T-helper 2 cell treated with Interferon-gamma antibody and Interleukin-4, amounts not matched to agents 5 μg/mL and 100 μg/mL, for 36 hours (primary cell): ENCODE measurements at regions not wholly inside any gene's neighbourhood (a gene's known extent, or its start where the extent isn't known, plus 50 kb on each side); places are given as distances from the start of the nearest gene placed in this dataset.
"Not testable (repeated sequence)": the region's sequence is repeated elsewhere in the genome, so short reads cannot be mapped to it uniquely, and the experiment has no call there.

Source experiments
- DNase-seq: peaks from one replicate; pipeline ENCODE4 v3.0.0; 2021; ENCODE audit warnings: low spot score
- H3K27ac Mint-ChIP-seq: one replicate; pipeline ENCODE4 v1.8.0; 2021; ENCODE audit warnings: mild to moderate bottlenecking, mixed read lengths
- H3K27me3 Mint-ChIP-seq: one replicate; pipeline ENCODE4 v1.8.0; 2021; ENCODE audit warnings: low read depth, mixed read lengths
- H3K36me3 Mint-ChIP-seq: one replicate; pipeline ENCODE4 v1.8.0; 2021; ENCODE audit warnings: low read depth, mixed read lengths
- H3K4me1 Mint-ChIP-seq: one replicate; pipeline ENCODE4 v1.8.0; 2021; ENCODE audit warnings: low read depth, mixed read lengths
- H3K4me3 Mint-ChIP-seq: one replicate; pipeline ENCODE4 v1.8.0; 2022; ENCODE audit warnings: mild to moderate bottlenecking, moderate library complexity, mixed read lengths
- H3K9me3 Mint-ChIP-seq: one replicate; pipeline ENCODE4 v1.8.0; 2021; ENCODE audit warnings: mixed read lengths

DNA sequence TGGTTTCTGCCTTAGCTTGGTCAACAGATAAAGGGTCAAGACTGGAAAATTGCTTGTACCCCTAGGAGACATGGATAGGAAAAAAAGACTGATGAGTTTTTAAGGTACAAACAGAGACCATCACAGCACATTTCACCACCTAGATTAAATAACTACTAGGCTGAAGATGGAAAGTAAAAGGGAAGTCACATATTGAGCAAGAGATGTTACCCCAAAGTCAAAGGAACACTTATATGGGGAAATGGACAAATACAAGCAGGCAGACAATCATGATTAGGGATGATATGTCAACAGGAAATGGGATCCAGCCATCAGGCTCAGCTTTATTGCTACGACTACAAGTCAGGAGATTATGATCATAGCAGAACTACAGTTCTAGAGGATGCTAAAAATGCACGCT is 1643.1 kb upstream of the CELF4 start:
- H3K4me3 Mint-ChIP-seq, result no peak overlapping the region
- H3K36me3 Mint-ChIP-seq, result no peaks in the 10 kb centered on the region
- no peak for DNase-seq
- H3K27me3 Mint-ChIP-seq, result no peaks in the 10 kb centered on the region
- H3K27ac Mint-ChIP-seq, result no peak overlapping the region
- no peaks in the 10 kb centered on the region for H3K4me1 Mint-ChIP-seq
- peaks cover 19% of the 10 kb centered on the region for H3K9me3 Mint-ChIP-seq

DNA sequence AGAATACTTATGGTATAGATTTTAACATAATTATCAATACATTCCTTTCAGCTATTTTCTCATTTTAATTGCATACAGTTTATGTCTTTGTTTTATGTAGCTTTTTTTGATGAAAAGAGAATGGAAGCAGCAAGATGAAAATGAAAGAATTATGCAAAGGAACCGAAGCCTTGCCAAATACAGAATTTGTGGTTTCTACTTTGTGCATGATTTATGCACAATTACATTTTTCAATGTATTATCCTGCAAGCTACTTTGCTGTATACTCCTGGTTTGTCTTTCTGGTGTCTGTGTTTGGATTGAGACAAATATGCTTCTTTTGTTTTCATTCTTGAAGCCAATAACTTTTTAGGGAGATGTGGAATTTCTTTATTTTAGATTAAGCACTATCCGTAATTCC is 1642.6 kb upstream of the CELF4 start:
- Mint-ChIP-seq H3K27me3 (no peaks in the 10 kb centered on the region), H3K27ac (no peak overlapping the region), H3K4me1 (no peaks in the 10 kb centered on the region), H3K9me3 (peaks cover 22% of the 10 kb centered on the region), H3K36me3 (no peaks in the 10 kb centered on the region), H3K4me3 (no peak overlapping the region)
- no peak for DNase-seq

- not testable (repeated sequence) for H3K4me3 Mint-ChIP-seq, H3K27me3 Mint-ChIP-seq, H3K27ac Mint-ChIP-seq, H3K36me3 Mint-ChIP-seq, H3K4me1 Mint-ChIP-seq, DNase-seq
- peaks cover 18% of the 10 kb centered on the region for H3K9me3 Mint-ChIP-seq
These were observed 1641.0 kb upstream of the CELF4 start for GRCh38 chr18:39206398-39207103.

- Mint-ChIP-seq H3K9me3 (peaks cover 16% of the 10 kb centered on the region), H3K27ac (no peak overlapping the region), H3K27me3 (no peaks in the 10 kb centered on the region), H3K36me3 (no peaks in the 10 kb centered on the region), H3K4me1 (no peaks in the 10 kb centered on the region), H3K4me3 (no peak overlapping the region)
- DNase-seq, result no peak
These were observed 1640.1 kb upstream of the CELF4 start for GRCh38 chr18:39205565-39206195.

- Mint-ChIP-seq H3K4me3 (no peak overlapping the region), H3K36me3 (no peaks in the 10 kb centered on the region), H3K27me3 (no peaks in the 10 kb centered on the region), H3K4me1 (no peaks in the 10 kb centered on the region), H3K9me3 (peaks cover 26% of the 10 kb centered on the region), H3K27ac (no peak overlapping the region)
- no peak for DNase-seq
These were observed 1634.6 kb upstream of the CELF4 start for GRCh38 chr18:39200153-39200552.

DNA sequence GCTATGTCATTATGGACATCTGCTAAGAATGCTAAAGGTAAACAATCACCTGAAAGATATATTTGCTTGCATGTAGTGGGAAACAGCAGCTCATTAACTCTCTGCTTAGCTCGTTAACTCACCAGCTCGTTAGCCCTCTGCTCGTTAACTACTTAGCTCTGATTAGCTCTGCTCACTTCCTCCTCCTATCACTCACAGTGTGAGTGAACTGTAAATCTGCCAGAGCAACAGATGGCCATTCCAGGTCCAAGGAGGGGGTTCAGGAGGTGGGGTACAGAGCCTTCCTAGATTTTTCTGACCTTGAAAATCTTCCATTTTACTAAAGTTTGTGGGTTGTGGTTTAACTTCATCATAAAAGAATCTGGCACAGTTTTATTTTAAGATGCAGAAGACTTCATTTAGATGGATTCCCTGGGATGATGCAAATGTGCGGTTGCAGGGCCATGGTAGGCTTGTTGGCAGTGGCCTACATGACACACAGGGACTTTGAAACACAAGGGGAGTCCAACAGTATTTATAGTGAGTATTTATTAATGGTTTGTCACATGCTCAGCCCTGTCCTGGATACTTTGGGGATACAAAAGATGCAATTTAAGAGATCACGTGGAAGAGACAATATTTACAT is 1633.7 kb upstream of the CELF4 start:
- H3K4me1 Mint-ChIP-seq, result no peaks in the 10 kb centered on the region
- H3K27me3 Mint-ChIP-seq, result no peaks in the 10 kb centered on the region
- peaks cover 26% of the 10 kb centered on the region for H3K9me3 Mint-ChIP-seq
- no peak for DNase-seq
- H3K27ac Mint-ChIP-seq, result no peak overlapping the region
- H3K36me3 Mint-ChIP-seq, result no peaks in the 10 kb centered on the region
- no peak overlapping the region for H3K4me3 Mint-ChIP-seq

GRCh38 chr18:39198376-39198775 is 1632.8 kb upstream of the CELF4 start:
- H3K27me3 Mint-ChIP-seq, result no peaks in the 10 kb centered on the region
- no peaks in the 10 kb centered on the region for H3K36me3 Mint-ChIP-seq
- peaks cover 25% of the 10 kb centered on the region for H3K9me3 Mint-ChIP-seq
- no peak overlapping the region for H3K27ac Mint-ChIP-seq
- no peak overlapping the region for H3K4me3 Mint-ChIP-seq
- no peak for DNase-seq
- H3K4me1 Mint-ChIP-seq, result no peaks in the 10 kb centered on the region

GRCh38 chr18:39191931-39192330 is 1626.3 kb upstream of the CELF4 start:
- Mint-ChIP-seq H3K36me3 (no peaks in the 10 kb centered on the region), H3K27me3 (no peaks in the 10 kb centered on the region), H3K9me3 (peaks cover 5% of the 10 kb centered on the region), H3K4me3 (no peak overlapping the region), H3K27ac (no peak overlapping the region), H3K4me1 (no peaks in the 10 kb centered on the region)
- no peak for DNase-seq

DNA sequence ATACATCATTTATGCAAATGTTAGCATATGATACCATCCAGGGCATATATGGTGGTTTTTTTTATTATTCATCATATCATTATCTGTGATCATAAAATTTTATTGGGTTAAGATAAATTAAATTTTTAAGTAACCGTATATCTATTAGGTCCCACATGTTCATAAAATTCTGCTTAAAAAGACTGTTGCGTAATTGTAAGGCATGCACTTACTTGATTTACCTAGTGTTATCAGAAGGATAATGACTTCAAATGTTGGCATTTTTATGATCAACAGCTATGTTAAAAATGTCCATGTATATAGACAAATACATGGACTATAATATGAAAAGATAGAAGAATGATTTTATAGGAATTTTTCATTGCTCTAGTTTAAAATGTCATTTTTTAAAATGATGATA is 1625.5 kb upstream of the CELF4 start:
- Mint-ChIP-seq H3K9me3 (peaks cover 5% of the 10 kb centered on the region), H3K4me1 (no peaks in the 10 kb centered on the region), H3K4me3 (no peak overlapping the region), H3K36me3 (no peaks in the 10 kb centered on the region), H3K27ac (no peak overlapping the region), H3K27me3 (no peaks in the 10 kb centered on the region)
- DNase-seq, result no peak

DNA sequence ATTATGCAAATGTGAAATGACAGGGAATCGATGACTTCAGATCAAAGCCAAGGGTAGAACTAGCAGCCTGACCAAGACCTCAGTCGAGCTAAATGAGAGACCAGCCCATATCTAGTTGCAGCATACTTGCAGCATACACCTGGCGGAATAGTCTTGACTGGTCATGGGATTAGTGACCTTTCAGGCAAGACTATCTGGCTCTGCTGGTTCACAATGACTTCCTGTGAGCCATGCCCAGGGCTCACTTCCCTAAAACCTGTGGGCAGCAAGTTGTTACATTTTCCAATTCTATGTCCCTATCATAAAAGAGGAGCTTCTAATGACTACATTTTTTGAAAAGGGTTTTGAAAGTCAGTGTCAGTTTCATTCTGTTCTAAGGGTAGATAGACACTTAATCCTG is 1624.9 kb upstream of the CELF4 start:
- Mint-ChIP-seq H3K4me3 (no peak overlapping the region), H3K9me3 (peaks cover 5% of the 10 kb centered on the region), H3K36me3 (no peaks in the 10 kb centered on the region), H3K27me3 (no peaks in the 10 kb centered on the region), H3K4me1 (no peaks in the 10 kb centered on the region), H3K27ac (no peak overlapping the region)
- no peak for DNase-seq

DNA sequence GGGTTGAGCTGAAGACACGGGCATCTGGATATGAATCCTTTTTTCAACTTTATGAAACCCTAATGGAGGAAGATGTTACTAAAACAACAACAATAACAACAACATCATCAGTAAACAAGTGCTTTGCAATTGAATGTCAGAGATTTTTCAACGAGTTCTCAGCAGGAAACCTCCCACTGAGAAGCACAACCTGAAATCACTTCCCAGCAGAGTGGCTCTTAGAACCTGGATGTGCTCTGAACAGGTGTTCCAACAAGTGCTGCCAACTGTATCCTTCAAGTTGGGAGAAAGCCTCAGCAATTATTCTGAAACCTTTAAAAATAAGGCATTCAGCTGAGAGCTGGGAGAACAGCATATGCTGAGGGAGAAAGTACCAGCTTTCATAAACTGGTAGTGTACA is 1622.7 kb upstream of the CELF4 start:
- Mint-ChIP-seq H3K27ac (no peak overlapping the region), H3K4me3 (no peak overlapping the region), H3K9me3 (peaks cover 5% of the 10 kb centered on the region), H3K36me3 (no peaks in the 10 kb centered on the region), H3K4me1 (no peaks in the 10 kb centered on the region), H3K27me3 (no peaks in the 10 kb centered on the region)
- DNase-seq, result no peak

- Mint-ChIP-seq H3K4me1 (no peaks in the 10 kb centered on the region), H3K4me3 (no peak overlapping the region)
These were observed 1620.4 kb upstream of the CELF4 start for GRCh38 chr18:39186008-39186407.

GRCh38 chr18:39184176-39184575 is 1618.6 kb upstream of the CELF4 start:
- no peaks in the 10 kb centered on the region for H3K27me3 Mint-ChIP-seq
- no peak overlapping the region for H3K4me3 Mint-ChIP-seq
- H3K27ac Mint-ChIP-seq, result no peak overlapping the region
- H3K36me3 Mint-ChIP-seq, result no peaks in the 10 kb centered on the region
- H3K9me3 Mint-ChIP-seq, result peaks cover 10% of the 10 kb centered on the region
- DNase-seq, result no peak
- H3K4me1 Mint-ChIP-seq, result no peaks in the 10 kb centered on the region

More at GRCh38 chr18:39186008-39186407, 1620.4 kb upstream of the CELF4 start:
- DNase-seq, result no peak
- no peaks in the 10 kb centered on the region for H3K27me3 Mint-ChIP-seq
- H3K36me3 Mint-ChIP-seq, result no peaks in the 10 kb centered on the region
- peaks cover 5% of the 10 kb centered on the region for H3K9me3 Mint-ChIP-seq
- no peak overlapping the region for H3K27ac Mint-ChIP-seq

GRCh38 chr18:39178166-39178565 is 1612.6 kb upstream of the CELF4 start:
- H3K27ac Mint-ChIP-seq, result no peak overlapping the region
- H3K27me3 Mint-ChIP-seq, result no peaks in the 10 kb centered on the region
- H3K4me1 Mint-ChIP-seq, result no peaks in the 10 kb centered on the region
- H3K4me3 Mint-ChIP-seq, result no peak overlapping the region
- no peak for DNase-seq
- no peaks in the 10 kb centered on the region for H3K36me3 Mint-ChIP-seq
- peaks cover 9% of the 10 kb centered on the region for H3K9me3 Mint-ChIP-seq
